IPS-11a (cell line): ENCODE measurements at regions not wholly inside any gene's neighbourhood (a gene's known extent, or its start where the extent isn't known, plus 50 kb on each side); places are given as distances from the start of the nearest gene placed in this dataset.
A peak's percentile ranks its signal among the peaks of the same experiment; 100 is the strongest.
"Not testable (repeated sequence)": the region's sequence is repeated elsewhere in the genome, so short reads cannot be mapped to it uniquely, and the experiment has no call there.

ENCODE experiments used
- H3K4me3 ChIP-seq: one replicate; pipeline ENCODE4 v1.5.1; 2013; ENCODE audit warnings: low read depth, low read length, control low read depth

DNA sequence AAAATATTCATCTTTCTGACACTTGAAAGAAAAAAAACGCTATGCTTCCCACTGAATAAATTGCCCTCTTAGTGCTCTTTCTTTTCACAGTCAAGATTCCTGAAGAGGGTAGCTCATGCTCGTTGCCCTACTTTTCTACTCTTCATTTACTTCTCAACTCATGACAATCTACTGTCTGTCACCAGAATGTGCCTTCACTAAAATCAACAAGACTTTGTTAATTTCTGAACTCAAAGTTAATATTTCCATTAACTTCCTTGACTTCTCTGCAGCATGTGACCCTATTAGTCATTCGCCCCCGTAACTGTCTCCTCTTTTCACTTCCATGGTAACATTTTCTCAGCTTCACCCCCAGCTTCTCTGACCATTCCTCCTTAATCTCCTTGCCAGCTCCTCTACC, 98.9 kb upstream of the MAPRE2 start:
- no peak overlapping the region for H3K4me3 ChIP-seq

DNA sequence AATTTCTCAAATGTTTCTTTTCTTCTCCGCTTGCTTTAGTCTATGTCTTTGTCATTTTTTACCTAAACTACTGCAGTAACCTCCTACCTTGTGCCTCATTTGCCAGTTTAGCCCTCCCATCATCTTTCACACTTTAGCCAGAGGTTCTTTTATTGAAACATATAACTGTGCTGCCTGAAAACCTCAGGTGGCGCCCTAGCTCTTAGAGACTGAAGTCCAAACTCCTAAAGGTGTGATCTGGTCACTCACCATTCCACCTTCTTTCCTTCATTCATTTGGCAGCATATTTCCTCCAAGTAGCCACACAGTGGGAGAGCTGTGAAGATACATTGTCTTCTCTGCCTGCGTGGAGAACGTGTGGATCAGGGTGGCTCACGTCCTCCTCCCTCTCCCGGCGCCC, 98.2 kb upstream of the MAPRE2 start:
- no peak overlapping the region for H3K4me3 ChIP-seq

DNA sequence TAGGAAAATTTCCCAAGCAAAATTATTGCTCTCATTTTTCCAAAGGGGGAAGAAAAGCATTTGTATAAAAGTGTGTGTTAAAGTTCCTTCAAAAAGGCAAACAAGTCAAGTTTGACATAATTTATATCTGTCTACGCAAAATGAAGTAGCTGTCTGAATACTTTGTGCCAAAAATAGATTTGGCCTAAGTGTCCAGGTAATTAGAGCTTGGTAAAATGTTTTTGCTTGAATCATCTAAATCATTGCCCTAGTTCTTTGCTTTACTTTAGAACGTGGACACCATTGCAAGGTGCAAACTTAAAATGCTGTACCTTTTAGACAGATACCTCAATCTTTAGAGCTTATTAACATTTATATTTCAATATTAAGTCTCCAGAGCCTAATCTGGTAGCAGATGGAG, 97.6 kb upstream of the MAPRE2 start:
- H3K4me3 ChIP-seq: no peak overlapping the region

DNA sequence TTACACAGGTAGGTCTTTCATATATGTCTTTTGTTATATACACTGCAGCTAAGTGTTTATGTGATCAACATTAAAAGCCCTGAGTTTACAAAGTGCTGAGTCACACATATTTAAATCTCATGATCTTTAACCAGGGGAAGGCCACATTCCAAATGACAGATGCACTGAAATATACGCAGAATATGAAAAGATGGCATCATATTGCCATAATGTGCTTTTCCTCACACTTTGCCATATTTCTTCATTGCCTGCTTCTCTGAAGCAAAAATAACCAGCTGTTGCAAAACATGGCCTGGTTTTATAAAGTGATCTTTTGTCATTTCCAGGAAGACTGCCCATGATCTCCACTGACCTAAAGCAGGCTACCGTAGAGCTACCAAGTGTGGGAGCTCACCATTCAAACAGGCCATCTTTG, 93.5 kb upstream of the MAPRE2 start:
- no peak overlapping the region for H3K4me3 ChIP-seq

DNA sequence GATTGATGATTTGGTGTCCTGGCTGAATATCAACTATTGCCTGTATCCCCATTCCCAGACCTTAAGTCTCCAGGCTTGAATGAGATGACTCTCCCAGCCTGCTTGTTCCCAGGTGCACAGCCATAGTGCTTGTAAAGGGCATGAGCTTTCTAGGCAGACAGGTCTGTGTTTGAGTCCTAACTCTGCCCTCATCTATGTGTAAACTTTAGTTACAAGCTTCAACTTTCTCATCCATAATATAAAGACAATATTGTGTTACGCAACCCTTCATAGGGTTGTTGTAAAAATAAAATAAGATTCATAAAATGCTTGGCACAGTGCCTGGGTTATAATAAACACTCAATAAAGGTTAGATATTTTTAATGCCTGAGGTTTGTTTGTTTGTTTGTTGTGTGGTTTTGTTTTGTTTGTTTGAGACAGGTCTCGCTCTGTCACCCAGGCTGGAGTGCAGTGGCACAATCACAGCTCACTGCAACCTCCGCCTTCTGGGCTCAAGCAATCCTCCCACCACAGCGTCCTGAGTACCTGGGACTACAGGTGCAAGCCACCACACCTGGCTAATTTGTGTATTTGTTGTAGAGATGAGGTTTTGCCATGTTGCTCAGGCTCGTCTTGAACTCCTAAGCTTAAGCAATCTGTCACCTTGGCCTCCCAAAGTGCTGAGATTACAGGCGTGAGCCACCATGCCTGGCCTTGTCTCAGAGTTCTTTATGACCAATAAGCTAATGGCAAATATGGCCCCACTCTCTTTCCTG, 89.4 kb upstream of the MAPRE2 start:
- H3K4me3 ChIP-seq: no peak overlapping the region

DNA sequence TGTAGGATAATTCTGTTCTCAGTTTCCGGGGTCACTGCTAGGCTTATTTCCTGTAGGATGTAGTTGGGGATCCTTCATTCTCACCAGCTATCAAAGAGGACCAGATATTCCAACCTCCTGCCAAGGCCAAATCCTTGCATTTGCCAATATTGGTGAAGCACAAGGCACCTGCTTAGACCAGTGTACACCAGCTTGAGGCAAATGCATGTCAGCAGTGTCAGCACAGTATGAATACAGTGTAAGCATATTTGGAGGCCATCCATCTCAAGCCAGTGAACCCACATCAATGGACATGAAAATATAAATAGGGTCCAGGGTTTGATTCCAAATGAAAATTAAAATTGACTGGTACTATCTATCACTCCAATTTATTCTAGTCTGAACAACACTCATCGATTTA, 88.0 kb upstream of the MAPRE2 start:
- H3K4me3 ChIP-seq: no peak overlapping the region

DNA sequence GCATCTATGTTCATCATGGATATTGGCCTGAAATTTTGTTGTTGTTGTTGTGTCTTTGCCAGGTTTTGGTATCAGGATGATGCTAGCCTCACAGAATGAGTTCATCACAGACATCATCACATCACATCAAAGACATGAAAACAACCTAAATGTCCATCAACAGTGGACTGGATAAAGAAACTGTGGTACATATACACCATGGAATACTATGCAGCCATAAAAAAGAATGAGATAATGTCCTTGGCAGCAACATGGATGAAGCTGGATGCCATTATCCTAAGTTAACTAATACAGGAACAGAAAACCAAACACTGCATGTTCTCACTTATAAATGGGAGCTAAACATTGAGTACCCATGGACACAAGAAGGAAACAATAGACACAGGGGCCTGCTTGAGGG, 85.7 kb upstream of the MAPRE2 start:
- H3K4me3 ChIP-seq: not testable (repeated sequence)

DNA sequence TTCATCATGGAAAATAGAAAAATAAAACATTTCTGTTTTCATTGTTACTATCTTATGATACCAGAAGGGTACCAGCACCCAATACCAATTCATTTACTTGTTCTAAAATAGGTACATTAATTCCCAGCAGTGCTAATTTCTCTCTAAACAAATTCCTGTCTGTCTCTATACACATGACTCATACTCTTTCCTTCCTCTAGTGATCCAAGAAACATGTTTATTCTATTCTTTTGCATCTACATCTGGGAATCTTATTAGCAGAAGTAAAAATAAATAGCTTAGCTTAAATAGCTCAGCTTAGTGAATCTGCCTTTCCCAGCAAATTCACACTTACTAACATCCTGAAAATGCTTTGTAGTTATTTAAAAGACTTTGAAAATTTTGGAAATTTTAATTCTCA, 84.5 kb upstream of the MAPRE2 start:
- no peak overlapping the region for H3K4me3 ChIP-seq

DNA sequence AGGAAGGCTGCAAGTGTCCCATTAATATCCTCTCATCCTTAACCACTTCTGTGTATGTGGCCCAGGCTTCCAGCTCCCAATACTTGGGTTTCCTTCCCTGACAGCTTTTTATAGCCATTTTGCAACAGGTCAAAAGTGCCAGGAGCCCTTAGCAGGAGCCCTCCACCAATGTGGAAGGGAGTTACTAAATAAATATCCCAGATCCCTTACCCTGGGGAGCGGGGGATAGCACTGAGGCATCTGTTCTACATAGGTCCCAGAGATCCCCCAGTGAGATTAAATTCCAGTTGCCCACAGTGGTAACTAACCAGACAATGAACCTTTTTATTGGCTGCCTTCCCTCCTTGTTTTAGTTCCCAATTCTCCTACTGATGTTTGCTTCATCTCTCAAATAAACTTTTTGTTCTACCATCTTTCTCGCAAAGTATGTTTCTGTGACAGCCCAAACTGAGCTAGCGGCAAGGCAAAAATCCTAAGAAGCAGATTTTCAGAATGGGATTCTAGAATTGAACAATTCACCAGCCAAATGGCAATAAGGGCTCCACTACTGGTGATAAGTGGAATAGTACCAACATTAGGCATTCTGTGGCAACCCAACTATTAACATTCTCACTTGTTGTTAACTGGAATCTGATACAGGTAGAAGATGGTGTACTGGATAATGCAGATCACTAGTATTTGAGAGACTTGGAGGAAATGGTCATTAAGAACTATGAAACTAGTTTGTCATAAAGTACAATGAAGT, 83.9 kb upstream of the MAPRE2 start:
- H3K4me3 ChIP-seq: no peak overlapping the region

DNA sequence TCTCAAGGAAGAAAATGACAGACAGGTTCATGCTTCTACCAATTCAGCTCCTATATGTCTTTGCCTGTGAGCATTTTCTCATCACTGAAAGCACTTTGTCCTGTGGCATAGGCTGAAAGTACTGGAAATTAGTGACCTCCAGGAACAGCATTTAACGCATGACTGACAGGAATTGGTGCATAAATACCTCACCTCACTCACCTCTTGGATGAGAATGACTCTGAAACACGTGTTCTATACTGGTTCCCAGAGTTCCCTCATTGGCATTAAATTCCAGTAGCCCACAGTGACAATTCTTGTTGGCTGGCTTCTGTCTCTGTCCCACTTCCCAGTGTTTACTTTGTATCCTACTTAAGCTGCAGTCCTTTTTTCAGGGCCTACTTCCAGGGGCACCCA, 83.4 kb upstream of the MAPRE2 start:
- no peak overlapping the region for H3K4me3 ChIP-seq

DNA sequence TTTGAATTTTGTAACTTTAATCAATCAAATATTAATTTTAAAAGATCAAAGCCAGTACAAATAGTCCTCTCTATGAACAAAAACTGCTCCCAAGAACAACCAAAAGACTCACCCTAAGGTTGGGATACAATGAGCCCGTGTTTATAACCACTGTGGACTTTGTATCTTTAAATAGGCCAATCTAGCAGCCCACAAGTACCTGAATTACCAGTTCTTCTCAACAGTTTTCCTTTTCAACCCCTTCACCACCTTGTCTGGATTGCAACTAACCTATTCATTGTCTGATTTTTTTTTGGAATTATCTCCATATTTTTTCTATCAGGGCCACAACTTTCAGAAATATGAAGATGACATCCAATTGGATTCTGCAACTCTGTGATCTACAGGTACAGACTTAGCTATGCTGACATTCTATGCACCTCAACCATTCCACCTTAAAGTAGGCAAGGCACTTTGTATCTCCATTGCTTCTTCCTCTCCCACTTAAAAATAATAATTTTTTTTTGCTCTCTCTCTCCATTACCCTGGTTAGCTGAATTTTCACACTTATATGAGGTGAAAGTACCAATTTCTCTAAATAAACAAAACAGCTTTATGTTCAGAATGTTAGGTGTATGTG, 81.9 kb upstream of the MAPRE2 start:
- no peak overlapping the region for H3K4me3 ChIP-seq

DNA sequence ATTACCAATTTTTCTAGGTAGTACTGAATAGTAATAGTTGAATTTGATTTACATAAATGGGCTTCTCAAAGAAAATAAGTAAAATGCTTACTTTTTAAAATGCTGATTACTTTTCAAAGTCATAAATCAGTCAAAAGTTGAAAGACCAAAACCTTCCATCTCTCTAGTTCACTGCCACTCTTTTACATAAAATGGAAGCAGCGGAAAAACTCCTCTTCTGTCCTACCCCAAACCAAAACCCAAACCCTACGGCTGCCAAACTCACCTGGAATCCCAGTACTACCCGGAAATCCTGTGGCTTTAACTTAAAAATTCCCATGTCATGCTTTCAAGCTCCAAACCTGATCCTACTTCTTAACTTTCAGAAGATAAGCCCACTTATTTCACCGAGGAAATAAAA, 81.2 kb upstream of the MAPRE2 start:
- H3K4me3 ChIP-seq: no peak overlapping the region

DNA sequence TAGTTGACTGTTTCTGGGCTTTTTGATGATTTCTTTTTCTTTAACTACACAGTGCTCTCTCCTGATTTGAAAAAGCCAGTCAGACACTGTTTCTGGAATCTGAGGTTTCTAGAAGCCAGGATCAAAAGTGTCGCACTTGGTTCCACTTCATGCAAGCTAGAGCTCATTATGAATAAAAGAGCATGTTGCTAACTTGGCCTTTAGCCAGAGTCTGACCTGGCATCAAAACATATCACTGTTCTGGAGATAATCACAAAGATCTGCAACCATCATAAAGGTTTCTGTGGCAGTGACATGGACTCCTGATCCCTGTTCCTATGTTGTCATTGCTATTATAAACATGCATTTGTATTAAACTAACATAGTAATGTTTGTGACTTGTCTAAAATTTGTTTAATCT, 76.1 kb upstream of the MAPRE2 start:
- H3K4me3 ChIP-seq: no peak overlapping the region

DNA sequence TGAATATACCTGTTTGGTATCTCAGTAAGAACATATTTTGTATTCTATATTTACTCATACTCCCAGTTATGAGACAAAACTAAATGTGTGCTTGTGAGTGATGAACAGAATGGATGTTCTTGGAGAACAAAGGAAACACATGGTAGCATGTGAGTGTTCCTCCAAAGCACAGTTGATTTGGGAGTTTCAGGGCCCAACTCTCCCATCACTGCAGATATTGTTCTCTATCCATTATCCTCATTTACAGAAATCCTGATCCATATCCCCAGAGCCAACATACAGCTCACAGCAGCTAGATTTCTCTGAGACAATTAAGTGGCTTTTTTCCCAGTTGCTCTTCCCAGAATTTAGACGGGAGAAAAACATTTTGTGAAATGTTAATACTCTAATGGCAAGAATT, 75.6 kb upstream of the MAPRE2 start:
- H3K4me3 ChIP-seq: no peak overlapping the region

DNA sequence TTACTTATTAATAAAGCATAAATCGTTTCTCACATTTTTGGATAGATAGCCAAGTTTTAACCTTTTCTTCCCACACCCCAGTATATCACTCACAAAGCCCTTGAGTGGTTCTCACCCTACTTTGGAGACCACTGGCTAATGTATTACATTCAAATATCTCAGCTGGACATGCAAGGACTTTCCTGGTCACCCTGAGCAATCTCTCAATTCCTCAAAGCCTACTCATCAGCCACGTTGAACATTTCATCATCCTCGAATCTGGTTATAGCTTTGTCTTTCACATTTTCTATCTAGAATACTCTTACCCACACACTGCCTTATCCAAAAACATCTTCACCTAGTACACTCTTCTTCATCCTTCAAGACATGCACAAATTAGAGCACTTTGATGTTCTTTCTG, 71.1 kb upstream of the MAPRE2 start:
- H3K4me3 ChIP-seq: no peak overlapping the region

DNA sequence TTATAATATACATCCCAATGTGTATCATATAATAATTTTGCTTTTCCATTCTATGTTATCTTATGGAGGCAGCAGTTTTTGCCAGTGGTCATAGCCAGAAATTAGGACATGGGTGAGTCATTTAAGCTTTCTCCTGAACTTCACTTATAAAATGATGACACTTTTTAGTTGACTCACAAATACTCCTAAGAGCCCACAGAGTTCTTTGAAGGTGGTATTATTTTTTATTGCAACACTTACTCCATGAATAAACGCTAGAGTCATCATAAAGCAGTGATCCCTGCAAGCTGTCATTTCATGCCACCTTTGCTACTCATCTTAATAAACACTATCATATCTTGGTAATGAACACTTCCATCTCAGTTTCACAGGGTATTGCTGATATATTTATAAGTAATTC, 69.9 kb upstream of the MAPRE2 start:
- H3K4me3 ChIP-seq: no peak overlapping the region

DNA sequence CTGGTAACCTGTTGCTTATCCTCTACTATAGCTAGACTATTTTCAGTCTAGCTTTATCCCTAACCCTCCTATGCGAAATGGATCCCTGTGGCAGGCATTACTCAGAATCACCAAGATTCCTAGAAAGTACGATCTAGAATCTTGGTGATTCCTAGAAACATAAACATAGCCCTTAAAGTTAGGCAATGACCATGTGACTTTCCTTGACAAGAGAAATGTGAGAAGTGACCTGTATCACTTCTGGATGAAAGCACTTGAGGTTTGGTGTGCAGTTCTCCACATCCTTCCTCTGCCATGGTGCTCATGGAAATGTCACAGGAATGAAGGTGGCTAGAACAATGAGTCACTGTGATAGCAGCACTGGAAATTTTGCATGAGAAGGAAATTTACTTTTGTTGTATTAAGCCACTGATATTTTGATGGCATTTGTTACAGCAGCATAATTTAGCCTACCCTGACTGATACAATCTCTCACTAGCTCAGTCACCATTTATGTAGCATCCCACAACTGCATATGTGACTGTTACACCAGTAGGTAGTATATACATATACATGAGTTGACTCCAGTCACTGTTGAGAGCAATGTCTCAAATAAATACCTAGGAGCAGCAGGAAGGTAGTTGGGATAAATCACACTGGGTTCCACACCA, 68.3 kb upstream of the MAPRE2 start:
- H3K4me3 ChIP-seq: no peak overlapping the region

DNA sequence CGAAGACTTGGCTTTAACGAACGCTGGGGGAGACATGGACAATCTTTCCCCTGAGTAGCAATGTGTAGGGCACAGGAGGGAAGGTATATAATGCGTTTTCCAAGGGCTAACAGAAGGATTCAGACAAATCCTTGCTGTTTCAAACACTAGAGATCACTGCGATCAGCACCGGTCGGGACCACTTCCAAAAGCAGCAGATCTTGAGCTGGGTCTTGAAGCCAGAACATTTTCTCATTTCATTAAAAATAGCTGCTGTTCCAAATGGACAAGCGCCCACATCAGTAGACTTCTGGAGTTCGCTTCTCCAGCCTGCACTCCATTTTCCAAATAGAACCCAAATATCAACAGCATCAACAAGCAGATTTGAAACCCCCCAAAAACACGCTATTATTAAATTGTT, 65.1 kb upstream of the MAPRE2 start:
- H3K4me3 ChIP-seq: peak overlapping the region; percentile 79

DNA sequence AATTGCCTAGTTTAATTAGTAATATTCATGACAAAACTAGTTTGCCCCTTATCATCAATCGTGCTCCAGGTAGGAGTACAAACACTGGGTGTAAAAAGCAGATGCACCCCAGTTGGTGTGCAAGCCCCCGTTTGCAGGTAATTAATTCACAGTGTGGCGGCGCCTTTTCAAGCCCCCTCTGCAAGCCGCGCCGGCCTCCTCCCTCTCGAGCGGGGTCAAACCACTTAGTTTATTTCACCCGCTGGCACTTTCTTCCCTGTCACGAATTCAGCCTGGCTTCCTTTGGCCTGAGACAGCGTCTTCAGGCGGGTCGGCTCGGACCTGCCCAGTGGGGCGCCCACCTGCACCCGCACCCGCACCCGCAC, 64.7 kb upstream of the MAPRE2 start:
- H3K4me3 ChIP-seq: peak overlapping the region; percentile 79

DNA sequence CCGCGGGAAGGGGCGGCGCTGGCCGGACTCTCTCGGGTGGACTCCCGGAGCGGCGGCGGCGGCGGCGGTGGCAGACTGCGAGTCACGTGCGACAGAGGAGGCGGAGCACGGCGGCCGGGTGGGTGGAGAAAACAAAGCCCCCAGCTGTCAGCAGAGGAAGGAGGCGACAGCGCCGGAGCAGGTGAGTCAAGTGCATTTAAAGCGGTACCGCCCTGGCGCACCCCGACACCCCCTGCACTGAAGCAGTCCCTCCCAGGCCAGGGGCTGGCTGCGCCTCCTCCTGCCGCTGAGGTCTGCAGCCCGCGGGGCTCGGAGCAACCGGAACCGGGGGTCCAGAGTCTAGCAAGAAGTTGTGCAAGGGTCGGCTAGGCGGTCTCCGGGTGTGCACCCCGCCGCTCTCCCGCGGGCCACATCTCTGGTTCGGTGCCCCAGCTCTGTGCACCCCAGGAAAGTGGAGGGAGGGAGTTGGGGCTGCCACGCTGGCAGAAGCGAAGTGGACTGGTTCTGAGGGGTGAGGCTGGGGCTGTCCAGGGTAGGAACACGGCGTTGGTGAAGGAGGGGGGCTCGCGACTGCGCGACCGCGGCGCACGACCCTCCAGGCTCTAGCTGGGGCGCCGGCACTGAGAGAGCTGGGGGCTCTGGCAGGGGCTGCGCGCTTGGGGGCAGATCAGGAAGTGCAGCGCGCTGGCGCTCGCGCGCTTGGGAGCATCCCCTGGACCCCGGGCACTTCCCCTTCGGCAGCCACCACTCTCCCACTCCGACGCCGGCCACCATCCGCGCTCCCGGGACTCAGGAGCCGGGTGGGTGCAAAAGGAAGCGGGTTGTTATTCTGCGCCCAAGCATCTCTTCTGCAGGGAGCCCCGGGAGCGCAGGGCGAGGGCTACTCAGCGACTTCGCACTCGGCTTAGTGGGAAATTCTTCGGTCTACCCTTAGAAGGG, 64.0 kb upstream of the MAPRE2 start:
- H3K4me3 ChIP-seq: peak overlapping the region; percentile 79
